ENCODE measurements at regions not wholly inside any gene's neighbourhood (a gene's known extent, or its start where the extent isn't known, plus 50 kb on each side); places are given as distances from the start of the nearest gene placed in this dataset.
"Not testable (repeated sequence)": the region's sequence is repeated elsewhere in the genome, so short reads cannot be mapped to it uniquely, and the experiment has no call there.

- H3K4me1 ChIP-seq (ENCODE audit: control insufficient read depth in 2 of 2, insufficient read depth in 2 of 2, low read length in 2 of 2); H3K36me3 ChIP-seq (replicated peaks in 1 of 2; ENCODE audit: control extremely low read depth in 1 of 2, control insufficient read depth in 1 of 2, extremely low read depth in 1 of 2, insufficient read depth in 2 of 2, low read length in 1 of 2); POLR2A ChIA-PET; H3K4me2 ChIP-seq (replicated peaks; ENCODE audit: low read depth, low read length, poor library complexity, severe bottlenecking); H3K4me3 ChIP-seq (ENCODE audit: control extremely low read depth in 1 of 5, extremely low read depth in 1 of 5, insufficient read depth in 1 of 5, low read depth in 2 of 5, low read length in 4 of 5); H3K4me3 Mint-ChIP-seq; DNase-seq; H4K20me1 ChIP-seq (ENCODE audit: control insufficient read depth, insufficient read depth, low read length, poor library complexity, severe bottlenecking); H3K27me3 ChIP-seq (replicated peaks in 1 of 4; ENCODE audit: control extremely low read depth in 1 of 4, control insufficient read depth in 3 of 4, insufficient read depth in 4 of 4, low read length in 3 of 4); H3K9ac ChIP-seq (ENCODE audit: low read length); H3K27me3 Mint-ChIP-seq; H3K27ac ChIP-seq (ENCODE audit: low read length in 2 of 2); H3K79me2 ChIP-seq (ENCODE audit: control insufficient read depth, insufficient read depth, low read length); H3K9me3 Mint-ChIP-seq (ENCODE audit: insufficient read depth); H3K27ac Mint-ChIP-seq; ATAC-seq (ENCODE audit: low read depth); H3K9me3 ChIP-seq (ENCODE audit: control extremely low read depth in 1 of 3, control insufficient read depth in 2 of 3, insufficient read depth in 1 of 3, low read length in 2 of 3); H2AFZ ChIP-seq (ENCODE audit: insufficient read depth, low read depth, low read length, poor library complexity, severe bottlenecking); CTCF ChIA-PET; intact Hi-C loops (cut with micrococcal nuclease); H3K4me1 Mint-ChIP-seq: not testable (repeated sequence)
- no CpG with 5 or more reads among the region's 2 CpGs for WGBS (ENCODE audit: insufficient coverage)
Observed at GRCh38 chr2:111586014-111586413, 298.0 kb downstream of the ANAPC1 start.

DNA sequence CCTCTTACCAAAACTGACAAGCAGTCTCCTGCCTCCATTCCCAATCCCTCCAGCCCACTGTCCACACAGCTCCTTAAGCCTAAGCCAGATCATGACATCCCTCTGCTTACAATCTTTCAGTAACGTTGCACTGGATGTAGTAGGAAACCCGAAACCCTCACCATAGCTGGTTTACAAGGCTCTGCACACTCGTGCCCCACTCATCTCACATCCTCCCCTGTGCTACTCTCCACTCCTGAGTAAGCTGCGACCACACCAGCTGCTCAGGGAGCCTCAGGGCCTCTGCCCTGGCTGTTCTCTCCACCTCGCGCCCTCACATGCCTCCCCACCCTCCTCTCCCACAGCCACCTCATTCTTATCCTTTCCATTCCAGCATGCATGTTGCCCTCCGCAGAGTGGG lies 288.9 kb downstream of the ANAPC1 start:
- H4K20me1 ChIP-seq (ENCODE audit: control insufficient read depth, insufficient read depth, low read length, poor library complexity, severe bottlenecking); H3K27me3 ChIP-seq (replicated peaks in 1 of 4; ENCODE audit: control extremely low read depth in 1 of 4, control insufficient read depth in 3 of 4, insufficient read depth in 4 of 4, low read length in 3 of 4); intact Hi-C loops (cut with micrococcal nuclease); H3K4me2 ChIP-seq (replicated peaks; ENCODE audit: low read depth, low read length, poor library complexity, severe bottlenecking); H3K36me3 ChIP-seq (replicated peaks in 1 of 2; ENCODE audit: control extremely low read depth in 1 of 2, control insufficient read depth in 1 of 2, extremely low read depth in 1 of 2, insufficient read depth in 2 of 2, low read length in 1 of 2); H3K27ac Mint-ChIP-seq; H2AFZ ChIP-seq (ENCODE audit: insufficient read depth, low read depth, low read length, poor library complexity, severe bottlenecking); H3K4me3 ChIP-seq (ENCODE audit: control extremely low read depth in 1 of 5, extremely low read depth in 1 of 5, insufficient read depth in 1 of 5, low read depth in 2 of 5, low read length in 4 of 5); DNase-seq; H3K27ac ChIP-seq (ENCODE audit: low read length in 2 of 2); POLR2A ChIA-PET; CTCF ChIA-PET; H3K9me3 Mint-ChIP-seq (ENCODE audit: insufficient read depth); ATAC-seq (ENCODE audit: low read depth); H3K79me2 ChIP-seq (ENCODE audit: control insufficient read depth, insufficient read depth, low read length); H3K4me1 ChIP-seq (ENCODE audit: control insufficient read depth in 2 of 2, insufficient read depth in 2 of 2, low read length in 2 of 2); H3K9me3 ChIP-seq (ENCODE audit: control extremely low read depth in 1 of 3, control insufficient read depth in 2 of 3, insufficient read depth in 1 of 3, low read length in 2 of 3); H3K4me3 Mint-ChIP-seq; H3K9ac ChIP-seq (ENCODE audit: low read length); H3K27me3 Mint-ChIP-seq; H3K4me1 Mint-ChIP-seq: not testable (repeated sequence)
- WGBS (ENCODE audit: insufficient coverage): no CpG with 5 or more reads among the region's 7 CpGs

DNA sequence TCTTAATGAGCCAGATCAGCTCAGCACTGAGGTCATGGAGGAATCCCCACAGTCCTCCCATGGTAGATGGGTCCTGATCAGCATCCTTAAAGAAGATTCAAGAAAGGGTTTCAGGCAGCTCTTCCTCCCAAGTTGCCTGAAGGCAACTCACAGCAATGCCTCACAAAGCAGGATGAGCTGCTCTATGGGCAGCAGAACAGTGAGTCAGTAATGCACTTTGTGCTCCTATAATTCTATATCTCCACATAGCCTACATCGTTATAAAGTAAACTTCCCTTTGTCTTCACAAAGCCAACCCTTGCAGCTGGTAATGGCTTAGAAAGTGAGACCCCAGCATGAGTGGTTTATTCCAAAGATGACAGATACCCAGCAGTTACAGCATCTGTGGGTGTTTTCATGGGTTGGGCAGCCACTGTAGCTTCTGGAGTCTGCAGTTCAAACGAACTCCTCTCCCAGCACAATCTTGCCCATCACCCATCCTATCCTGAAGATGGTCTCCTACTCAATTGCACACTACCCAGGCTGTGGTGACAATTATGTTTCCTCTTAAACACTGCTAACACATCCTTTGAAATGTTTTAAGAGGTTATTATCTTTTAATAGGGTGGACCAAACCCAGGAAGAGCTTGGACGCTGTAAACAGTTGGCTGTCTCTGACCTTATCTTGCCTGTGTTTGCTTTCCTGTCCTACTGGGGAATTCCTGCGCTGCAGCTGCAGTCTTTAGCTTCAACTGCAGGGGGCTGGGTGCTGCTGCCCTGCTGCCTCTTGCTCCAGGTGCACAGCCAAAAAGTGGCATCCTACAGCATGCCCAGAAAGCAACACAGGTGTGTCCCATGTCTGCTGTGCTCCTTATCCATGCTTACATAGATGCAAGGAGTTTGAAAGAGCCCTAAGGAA lies 286.9 kb downstream of the ANAPC1 start:
- H3K36me3 ChIP-seq (replicated peaks in 1 of 2; ENCODE audit: control extremely low read depth in 1 of 2, control insufficient read depth in 1 of 2, extremely low read depth in 1 of 2, insufficient read depth in 2 of 2, low read length in 1 of 2); H3K4me1 Mint-ChIP-seq; ATAC-seq (ENCODE audit: low read depth); H3K27me3 Mint-ChIP-seq; H3K4me2 ChIP-seq (replicated peaks; ENCODE audit: low read depth, low read length, poor library complexity, severe bottlenecking); H3K4me3 Mint-ChIP-seq; CTCF ChIA-PET; H2AFZ ChIP-seq (ENCODE audit: insufficient read depth, low read depth, low read length, poor library complexity, severe bottlenecking); H3K27ac Mint-ChIP-seq; H3K9me3 ChIP-seq (ENCODE audit: control extremely low read depth in 1 of 3, control insufficient read depth in 2 of 3, insufficient read depth in 1 of 3, low read length in 2 of 3); H3K4me1 ChIP-seq (ENCODE audit: control insufficient read depth in 2 of 2, insufficient read depth in 2 of 2, low read length in 2 of 2); H3K27me3 ChIP-seq (replicated peaks in 1 of 4; ENCODE audit: control extremely low read depth in 1 of 4, control insufficient read depth in 3 of 4, insufficient read depth in 4 of 4, low read length in 3 of 4); H4K20me1 ChIP-seq (ENCODE audit: control insufficient read depth, insufficient read depth, low read length, poor library complexity, severe bottlenecking); H3K79me2 ChIP-seq (ENCODE audit: control insufficient read depth, insufficient read depth, low read length); POLR2A ChIA-PET; H3K9ac ChIP-seq (ENCODE audit: low read length); H3K27ac ChIP-seq (ENCODE audit: low read length in 2 of 2); H3K4me3 ChIP-seq (ENCODE audit: control extremely low read depth in 1 of 5, extremely low read depth in 1 of 5, insufficient read depth in 1 of 5, low read depth in 2 of 5, low read length in 4 of 5); DNase-seq; intact Hi-C loops (cut with micrococcal nuclease); H3K9me3 Mint-ChIP-seq (ENCODE audit: insufficient read depth): not testable (repeated sequence)
- no CpG with 5 or more reads among the region's 4 CpGs for WGBS (ENCODE audit: insufficient coverage)

DNA sequence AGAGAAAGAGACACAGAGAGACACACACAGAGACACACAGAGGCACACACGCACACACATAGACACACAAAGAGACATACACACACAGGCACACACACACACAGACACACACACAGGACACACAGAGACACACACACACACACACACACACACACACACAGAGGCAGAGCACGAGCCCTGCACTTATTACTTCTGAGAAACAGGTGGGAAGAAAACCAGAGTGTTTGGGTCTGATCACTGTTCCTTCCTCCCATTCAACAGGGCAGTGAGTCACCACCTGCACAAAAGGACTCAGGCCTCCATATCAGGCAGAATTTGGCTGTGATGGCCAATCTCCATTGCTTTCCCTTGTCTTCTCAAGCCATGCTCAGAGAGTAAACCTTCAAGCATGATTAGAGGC lies 285.0 kb downstream of the ANAPC1 start:
- H3K27me3 Mint-ChIP-seq; POLR2A ChIA-PET; H4K20me1 ChIP-seq (ENCODE audit: control insufficient read depth, insufficient read depth, low read length, poor library complexity, severe bottlenecking); H3K27ac Mint-ChIP-seq; H3K36me3 ChIP-seq (replicated peaks in 1 of 2; ENCODE audit: control extremely low read depth in 1 of 2, control insufficient read depth in 1 of 2, extremely low read depth in 1 of 2, insufficient read depth in 2 of 2, low read length in 1 of 2); H2AFZ ChIP-seq (ENCODE audit: insufficient read depth, low read depth, low read length, poor library complexity, severe bottlenecking); H3K79me2 ChIP-seq (ENCODE audit: control insufficient read depth, insufficient read depth, low read length); H3K9me3 Mint-ChIP-seq (ENCODE audit: insufficient read depth); H3K27ac ChIP-seq (ENCODE audit: low read length in 2 of 2); CTCF ChIA-PET; ATAC-seq (ENCODE audit: low read depth); H3K4me1 ChIP-seq (ENCODE audit: control insufficient read depth in 2 of 2, insufficient read depth in 2 of 2, low read length in 2 of 2); H3K9ac ChIP-seq (ENCODE audit: low read length); H3K4me1 Mint-ChIP-seq; H3K27me3 ChIP-seq (replicated peaks in 1 of 4; ENCODE audit: control extremely low read depth in 1 of 4, control insufficient read depth in 3 of 4, insufficient read depth in 4 of 4, low read length in 3 of 4); H3K4me3 Mint-ChIP-seq; intact Hi-C loops (cut with micrococcal nuclease); H3K9me3 ChIP-seq (ENCODE audit: control extremely low read depth in 1 of 3, control insufficient read depth in 2 of 3, insufficient read depth in 1 of 3, low read length in 2 of 3); DNase-seq; H3K4me2 ChIP-seq (replicated peaks; ENCODE audit: low read depth, low read length, poor library complexity, severe bottlenecking); H3K4me3 ChIP-seq (ENCODE audit: control extremely low read depth in 1 of 5, extremely low read depth in 1 of 5, insufficient read depth in 1 of 5, low read depth in 2 of 5, low read length in 4 of 5): not testable (repeated sequence)
- WGBS (ENCODE audit: insufficient coverage): no CpG with 5 or more reads among the region's 2 CpGs
